GM18502 (cell line): ENCODE measurements at regions not wholly inside any gene's neighbourhood (a gene's known extent, or its start where the extent isn't known, plus 50 kb on each side); places are given as distances from the start of the nearest gene placed in this dataset.
"Not testable (repeated sequence)": the region's sequence is repeated elsewhere in the genome, so short reads cannot be mapped to it uniquely, and the experiment has no call there.

Experiments
- ATAC-seq: cut with Tn5 transposase; IDR thresholded peaks from one replicate; pipeline ENCODE4 v1.9.1; 2021; ENCODE audit warnings: mild to moderate bottlenecking; ENCODE audit not compliant: unreplicated experiment, poor library complexity

DNA sequence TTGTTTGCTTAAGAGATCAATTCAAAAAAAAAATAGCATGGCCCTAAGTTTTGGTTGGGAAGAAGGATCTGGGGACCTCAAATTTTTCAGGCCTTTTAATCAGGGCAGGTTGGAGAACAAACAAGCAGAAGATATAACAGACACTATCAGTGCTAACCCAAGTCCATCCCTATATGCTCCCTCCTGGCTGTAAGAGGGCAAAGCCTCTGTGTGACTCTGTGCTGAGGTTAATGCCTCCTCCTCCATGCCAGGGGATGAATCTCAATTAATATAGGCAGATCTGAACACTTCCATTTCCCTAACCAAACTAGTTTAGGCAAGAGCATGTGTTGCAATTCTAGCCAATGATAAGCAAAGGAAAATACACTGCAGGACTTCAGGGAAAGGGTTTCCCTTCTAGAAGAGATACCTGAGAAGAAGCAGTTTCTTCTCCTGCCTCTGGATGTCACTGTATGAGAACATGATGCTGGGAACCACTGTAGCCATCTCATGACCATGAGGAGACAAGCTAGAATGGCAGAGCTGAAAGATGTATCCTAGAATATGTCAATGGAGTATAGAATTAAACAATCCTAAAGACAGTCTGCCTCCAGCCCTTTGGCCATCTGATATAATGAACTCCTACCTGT, 76.0 kb downstream of the CHD9NB start:
- ATAC-seq = peak; percentile 59

DNA sequence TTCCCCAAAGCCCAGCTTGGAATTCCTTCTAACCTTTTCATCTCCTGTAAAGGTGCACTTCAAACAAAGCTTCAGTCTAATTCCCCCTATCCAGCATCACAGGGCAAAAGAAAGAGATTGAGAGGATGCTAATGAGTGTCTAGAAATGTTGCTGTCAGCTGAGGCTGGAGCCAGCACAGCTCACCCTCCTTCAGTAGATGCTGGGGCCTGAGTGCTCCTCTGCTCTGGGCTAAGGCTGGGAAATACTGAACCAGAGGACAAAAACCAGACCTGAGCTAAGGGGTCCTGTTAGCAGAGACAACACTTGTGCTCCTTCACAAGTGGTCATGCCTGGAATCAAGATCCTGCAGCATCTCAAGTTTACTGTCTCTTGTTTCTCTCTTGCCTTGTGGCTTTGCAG, 85.0 kb downstream of the CHD9NB start:
- no peak for ATAC-seq

DNA sequence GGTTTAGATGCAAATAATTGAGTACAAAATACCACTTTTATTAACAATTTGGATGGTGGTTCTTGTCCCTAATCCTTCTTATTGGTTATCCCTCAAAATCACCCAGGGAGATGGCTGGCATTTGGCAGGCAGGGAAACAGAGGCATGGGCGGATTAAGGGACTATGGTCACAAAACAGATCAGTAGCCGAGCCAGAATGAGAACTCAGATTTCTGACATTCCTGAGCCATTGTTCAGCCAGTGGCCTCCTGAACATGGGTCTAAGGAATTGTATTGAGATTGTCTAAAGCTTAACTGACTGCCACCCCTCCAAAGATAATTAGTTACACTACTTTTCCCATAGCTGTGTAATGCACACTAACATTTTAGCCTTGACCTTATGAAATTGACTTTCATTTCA, 88.4 kb downstream of the CHD9NB start:
- no peak for ATAC-seq

DNA sequence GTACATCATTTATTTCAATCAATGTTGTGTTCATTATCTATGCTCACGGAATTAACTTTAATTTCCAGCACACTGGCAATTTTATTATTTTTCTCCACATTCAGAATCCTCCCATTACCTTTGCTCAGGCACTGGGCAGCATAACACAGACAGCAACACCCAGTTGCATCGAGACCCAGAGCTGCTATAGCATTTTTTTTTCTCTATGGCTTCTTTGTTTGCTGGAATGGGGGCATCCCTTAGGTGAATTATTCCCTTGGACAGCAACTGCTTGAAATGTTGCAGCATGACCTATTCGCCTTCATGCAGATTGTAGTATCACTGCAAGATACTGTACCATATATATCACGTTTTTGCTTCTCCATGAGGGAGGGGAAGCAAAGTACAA, 88.8 kb downstream of the CHD9NB start:
- ATAC-seq = no peak

DNA sequence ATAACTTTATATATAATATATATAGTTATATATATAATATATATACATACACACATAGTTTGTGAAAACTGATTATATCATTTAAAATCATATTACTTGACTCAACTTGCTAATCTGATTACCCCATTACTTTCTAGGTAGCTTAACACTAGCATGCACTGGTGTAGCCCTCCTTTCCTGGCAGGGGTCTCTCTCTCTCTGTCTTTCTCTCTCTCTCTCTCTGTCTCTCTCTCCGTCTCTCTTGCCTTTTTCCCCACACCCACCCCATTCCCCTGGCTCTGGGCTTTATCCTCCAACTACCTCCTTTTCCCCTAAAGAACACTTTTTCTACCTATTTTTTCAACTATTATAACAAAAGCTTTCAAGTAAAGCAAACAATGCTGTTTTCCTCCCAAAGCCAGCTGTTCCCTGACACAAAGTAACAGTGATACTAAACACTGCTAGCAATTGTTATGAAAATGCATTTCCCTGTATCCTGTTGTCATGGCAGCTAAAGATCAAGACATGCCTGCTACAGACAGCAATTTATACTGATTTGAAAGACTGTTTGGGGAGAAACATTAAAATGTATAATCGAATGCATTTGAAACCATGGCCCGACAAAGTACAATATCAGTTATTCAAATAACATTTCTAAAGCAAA, 89.4 kb downstream of the CHD9NB start:
- ATAC-seq = no peak

DNA sequence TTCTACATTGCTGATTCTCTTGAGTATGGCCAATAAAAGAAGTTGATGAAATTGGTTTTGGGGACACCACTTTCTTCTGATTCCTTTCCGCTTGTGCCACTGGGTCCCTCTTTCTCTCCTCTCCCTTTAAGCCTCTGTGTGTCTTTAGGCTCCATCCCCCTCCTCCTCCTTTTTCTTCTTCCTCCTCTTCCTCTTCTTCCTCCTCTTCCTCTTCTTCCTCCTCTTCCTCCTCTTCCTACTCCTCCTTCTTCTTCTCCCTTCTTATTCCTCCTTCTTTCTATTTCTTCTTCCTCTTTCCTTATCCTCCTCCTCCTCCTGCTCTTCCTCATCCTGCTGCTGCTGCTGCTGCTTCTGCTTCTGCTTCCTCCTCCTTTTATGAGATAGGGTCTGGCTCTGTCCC, 93.7 kb downstream of the CHD9NB start:
- ATAC-seq = no peak

DNA sequence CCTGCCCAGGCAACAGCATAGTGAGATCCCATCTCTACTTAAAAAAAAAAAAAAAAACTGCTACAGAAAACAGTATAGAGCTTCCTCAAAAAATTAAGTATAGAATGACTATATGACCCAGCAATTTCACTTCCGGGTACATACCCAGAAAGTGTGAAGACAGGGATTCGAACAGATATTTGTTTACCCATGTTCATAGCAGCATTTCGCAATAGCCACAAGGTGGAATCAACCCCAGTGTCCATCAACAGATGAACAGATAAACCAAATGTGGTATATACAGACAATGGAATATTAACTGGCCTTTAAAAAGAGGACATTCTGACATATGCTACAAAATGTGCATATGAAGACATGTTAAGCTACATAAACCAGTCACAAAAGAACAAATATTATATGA, 95.5 kb downstream of the CHD9NB start:
- ATAC-seq = no peak

DNA sequence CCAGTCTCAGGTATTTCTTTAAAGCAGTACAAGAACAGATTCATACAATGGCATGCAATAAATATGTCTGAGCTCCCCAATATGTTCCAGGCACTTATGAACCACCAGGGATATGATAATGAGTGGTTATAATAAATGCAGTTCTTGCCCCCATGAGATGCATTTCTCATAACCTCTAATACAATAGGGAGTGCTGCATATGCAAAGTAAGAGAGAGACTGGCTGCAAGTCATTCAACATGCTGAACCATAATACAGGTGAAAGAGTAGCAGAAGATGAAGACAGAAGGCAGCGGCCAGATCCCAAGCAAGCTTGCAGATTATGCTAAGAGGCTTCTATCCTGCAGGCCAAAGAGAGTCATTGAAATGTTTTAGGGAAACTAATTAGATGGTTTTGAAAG, 96.7 kb downstream of the CHD9NB start:
- ATAC-seq = no peak

DNA sequence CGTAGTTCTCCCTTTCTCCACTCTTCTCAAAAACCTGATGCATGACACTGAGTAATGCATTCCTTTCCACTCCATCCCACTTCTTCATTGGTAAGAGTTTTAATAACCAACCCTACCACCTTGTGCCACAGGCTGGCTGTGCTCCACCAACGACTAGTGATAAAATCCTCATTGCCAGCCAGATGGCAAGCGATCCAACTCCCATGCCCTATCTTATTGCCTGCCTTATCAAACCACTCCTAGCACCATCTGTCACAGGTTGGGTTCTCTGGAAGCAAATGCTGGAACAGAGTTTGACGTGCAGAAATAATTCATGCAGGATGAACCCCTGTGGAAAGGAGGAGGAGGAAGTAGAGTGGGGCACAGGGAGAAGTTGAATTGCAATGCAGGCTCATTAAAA, 99.5 kb downstream of the CHD9NB start:
- no peak for ATAC-seq

DNA sequence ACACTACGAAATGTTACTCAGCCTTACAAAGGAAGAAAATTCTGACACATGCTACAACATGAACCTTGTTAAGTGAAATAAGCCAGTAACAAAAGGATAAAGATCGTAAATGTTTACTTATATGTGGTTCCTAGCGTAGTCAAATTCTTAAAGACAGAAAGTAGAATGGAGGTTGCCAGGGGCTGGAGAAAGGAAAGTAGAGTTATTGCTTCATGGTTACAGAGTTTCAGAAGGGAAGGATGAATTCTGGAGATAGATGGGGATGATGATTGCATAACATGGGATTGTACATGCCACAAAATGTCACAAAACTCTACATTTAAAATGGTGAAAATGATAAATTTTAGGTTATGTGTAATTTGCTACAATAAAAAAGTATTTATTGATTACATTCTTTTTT, 103.8 kb downstream of the CHD9NB start:
- no peak for ATAC-seq

DNA sequence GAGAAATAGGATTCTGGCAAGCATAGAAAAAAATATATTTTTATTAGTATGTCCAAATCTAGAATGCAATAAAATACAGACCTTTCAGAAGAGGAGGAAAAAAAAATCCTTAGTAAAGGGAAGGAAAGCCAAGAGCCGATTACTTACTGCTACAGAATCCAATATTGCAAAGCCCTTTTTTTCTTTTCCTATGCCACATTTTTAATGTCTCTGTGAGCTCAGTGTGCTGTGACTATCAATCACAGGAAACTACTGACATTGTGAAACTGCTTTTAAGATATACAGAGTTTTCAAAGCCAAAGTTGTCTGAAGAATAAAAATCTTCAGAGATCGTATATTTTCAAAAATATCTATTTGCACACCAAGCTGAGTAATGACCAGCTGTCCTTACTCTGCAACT, 120.4 kb downstream of the CHD9NB start:
- ATAC-seq = no peak

DNA sequence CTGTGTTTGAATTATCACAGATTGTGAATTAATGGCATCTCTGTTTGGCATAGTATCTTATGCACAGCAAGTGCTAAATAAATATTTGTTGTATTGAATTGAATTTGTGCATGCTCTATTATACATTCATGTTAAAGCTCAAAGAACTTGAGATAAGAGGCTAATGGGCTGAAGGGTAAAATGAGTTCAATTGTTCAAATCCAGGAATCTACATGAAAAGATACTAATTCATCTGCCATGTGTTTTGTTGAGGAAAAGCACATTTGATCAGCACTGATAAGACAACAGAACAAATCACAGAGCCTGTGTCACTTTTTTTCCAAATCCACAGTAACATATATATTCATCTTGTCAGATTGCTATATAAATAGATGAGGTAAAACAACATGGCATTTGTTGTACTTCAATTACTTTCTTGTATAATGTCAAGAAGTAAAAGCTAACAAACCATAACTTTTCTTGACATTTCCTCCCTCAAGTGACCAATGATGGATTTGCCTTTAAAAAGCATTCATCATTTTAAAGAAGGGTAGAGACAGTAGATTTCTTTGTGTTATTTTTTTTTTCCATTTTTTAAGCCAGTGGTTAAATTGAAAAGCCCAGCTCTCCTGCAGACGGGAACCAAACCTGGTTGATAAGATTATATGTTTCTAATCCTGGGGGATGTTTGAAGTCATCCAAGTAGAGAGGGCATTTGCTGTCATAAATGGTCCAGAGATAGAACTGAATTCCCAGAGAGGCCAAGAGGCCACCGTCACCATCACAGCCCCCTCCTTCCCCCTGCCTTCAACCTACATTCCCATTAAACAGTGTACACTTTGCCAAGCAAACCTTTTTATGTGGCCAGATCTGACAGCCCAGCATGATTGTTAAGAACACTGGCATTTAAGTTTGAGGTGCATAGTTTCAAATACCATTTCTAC, 123.0 kb downstream of the CHD9NB start:
- no peak for ATAC-seq

DNA sequence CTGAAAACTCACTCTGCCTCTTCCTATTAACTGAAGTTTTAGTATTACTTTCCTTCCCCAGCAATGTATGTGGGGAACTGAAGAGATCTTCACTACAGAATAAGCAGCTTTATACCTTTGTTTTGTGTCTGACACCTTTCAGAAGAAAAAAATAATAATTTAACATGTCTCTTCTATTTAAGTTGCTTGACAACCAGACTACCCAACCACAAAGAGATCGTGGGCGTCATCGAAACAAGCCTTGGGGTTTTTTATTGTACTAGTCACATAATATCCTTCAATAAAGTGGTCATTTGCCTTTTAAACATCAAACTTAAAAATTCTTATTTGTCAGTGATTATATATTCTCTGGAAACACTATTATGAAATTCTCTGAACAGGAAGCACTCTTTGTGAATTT, 123.7 kb downstream of the CHD9NB start:
- no peak for ATAC-seq

DNA sequence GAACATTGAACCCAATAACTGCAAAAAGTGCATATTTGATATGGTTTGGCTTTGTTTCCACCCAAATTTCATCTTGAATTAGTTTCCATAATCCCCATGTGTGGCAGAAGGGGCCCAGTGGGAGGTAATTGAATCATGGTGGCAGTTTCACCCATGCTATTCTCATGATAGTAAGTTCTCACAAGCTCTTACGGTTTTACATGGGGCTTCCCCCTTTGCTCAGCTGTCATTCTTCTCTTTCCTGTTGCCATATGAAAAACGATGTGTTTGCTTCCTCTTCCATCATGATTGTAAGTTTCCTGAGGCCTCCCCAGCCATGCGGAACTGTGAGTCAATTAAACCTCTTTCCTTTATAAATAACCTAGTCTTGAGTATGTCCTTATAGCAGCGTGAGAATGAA, 127.6 kb downstream of the CHD9NB start:
- no peak for ATAC-seq

DNA sequence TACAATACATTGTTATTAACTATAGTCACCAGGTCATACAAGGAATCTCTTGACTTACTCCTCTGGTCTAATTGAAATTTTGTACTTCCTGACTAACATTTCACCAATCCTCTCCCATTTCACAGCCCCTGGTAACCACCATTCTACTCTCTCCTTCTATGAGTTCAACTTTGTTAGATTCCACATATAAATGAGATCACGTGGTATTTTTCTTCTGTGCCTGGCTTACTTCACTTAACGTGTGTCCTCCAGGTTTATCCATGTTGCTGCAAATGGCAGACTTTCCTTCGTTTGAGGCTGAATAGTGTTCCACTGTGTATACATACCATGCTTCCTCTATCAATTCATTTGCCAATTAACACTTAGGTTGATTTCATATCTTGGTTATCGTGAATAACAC, 128.5 kb downstream of the CHD9NB start:
- no peak for ATAC-seq

DNA sequence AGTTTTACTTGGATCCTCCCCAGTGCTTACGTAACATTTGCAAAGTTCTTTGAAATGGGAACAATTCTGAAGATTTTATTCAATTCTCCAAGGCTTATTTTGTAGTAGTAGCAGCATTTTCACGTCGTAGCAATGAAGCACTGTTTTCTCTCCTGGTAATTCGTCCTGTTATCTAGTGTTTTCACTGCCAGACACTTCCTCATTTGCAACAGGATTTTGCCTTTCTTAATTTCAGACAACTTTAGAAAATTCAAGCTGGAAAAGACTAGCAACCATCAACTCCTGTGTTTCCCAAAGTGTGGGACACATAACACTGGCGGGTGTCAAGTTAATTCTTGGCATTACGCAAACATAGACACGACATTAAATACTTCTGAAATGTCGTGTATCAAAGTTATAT, 131.6 kb downstream of the CHD9NB start:
- ATAC-seq = no peak

DNA sequence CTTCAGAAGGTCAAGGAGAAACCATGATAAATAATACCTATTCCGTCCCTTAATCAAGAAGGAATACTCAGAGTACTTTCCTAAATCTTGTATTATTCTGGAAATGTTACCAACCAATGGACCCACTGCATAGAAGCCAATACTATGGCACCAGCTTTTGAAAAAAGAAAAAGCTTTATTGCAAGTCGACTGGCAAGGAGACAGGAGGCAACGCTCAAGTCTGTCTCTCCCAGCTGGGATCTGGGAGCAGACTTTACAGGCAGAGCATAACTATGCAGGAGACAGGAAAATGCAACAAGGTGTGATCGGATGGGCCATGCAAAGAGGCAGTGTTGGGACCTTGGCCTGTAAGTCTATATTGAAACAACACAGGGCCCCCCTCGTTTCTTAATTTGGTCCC, 132.4 kb downstream of the CHD9NB start:
- ATAC-seq = no peak

DNA sequence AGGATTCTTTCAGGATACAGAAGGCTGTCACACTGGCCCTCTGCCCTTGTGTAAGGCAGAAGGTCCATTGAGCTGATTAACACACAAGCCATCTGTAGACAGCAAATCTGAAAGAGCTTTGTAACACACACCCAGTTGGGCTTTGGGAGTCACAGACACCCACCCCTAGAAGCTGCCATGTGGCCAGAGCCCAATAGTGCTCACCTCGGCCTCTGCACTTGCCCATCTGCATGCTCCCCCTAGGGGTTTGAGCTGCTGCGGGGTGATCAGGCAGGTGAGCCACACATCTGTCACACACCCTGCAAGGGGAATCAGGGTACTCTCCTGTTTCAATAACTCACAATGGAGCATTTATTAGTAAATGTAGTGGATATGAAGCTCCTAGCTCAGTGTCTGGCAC, 138.3 kb downstream of the CHD9NB start:
- no peak for ATAC-seq

DNA sequence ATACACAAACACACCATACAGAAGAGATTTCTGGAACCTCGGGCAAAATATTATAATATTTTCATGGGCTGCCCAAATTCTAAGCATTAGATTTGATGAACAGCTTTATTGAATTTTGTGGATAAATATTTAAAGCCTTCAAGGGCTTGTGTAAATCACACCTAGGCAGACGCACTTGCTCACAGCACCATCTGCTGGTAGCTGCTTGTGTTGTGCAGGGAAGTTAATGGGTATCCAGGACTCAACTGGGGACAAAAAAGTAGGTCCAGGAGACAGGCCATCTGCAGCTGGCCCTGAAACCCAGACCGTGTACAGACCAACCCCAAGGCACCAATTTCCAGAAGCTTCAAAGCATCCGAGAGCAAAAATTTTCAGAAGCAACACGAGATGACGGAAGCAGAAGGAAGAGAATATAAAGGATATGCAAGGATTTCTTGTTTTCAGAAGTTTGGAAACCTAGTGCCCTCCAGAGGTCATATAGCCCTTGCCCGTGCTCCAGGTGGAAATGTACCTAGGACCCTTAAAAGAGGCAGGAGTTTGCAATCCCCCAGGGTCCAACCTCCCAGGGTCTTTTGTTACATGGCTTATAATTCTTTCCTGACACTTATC, 140.0 kb downstream of the CHD9NB start:
- peak; percentile 59 for ATAC-seq

DNA sequence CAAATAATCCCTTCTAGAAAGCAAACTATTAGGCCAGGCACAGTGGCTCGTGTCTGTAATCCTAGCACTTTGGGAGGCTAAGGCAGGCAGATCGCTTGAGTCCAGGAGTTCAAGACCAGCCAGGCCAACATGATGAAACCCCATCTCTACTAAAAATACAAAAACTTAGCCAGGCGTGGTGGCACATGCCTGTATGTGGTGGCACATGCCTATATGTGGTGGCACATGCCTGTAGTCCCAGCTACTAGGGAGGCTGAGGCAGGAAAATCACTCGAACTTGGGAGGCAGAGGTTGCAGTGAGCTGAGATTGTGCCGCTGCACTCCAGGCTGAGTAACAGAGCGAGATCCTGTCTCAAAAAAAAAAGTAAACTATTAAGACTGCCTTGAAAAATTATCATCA, 144.6 kb downstream of the CHD9NB start:
- not testable (repeated sequence) for ATAC-seq

DNA sequence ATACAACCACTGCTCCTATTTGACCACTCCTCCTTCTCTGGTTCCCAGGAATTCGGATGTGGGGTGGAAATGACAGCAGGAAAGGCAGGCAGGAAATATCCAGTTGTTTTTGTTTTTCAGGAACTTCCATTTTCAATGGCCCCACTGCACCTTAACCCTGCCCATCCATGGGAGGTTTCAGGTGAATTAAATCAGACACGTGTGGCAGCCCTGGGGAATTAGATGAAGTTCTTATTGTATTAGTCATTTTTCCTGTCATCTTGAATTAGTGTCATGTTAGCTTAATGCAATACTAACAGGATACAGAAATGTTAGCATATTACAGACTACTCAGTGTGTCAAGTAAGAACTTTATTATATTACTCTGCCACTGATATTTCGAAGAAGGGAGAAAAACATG, 146.4 kb downstream of the CHD9NB start:
- no peak for ATAC-seq
